CD4-positive, alpha-beta T cell treated with Interleukin-17A for 1 hour (primary cell): ENCODE measurements at regions not wholly inside any gene's neighbourhood (a gene's known extent, or its start where the extent isn't known, plus 50 kb on each side); places are given as distances from the start of the nearest gene placed in this dataset.

Source experiments
- DNase-seq: peaks from one replicate; pipeline ENCODE4 v3.0.0-alpha.2; 2020

GRCh38 chr6:137351890-137352289, 132.7 kb upstream of the IFNGR1 start:
- peak; percentile 20 for DNase-seq

DNA sequence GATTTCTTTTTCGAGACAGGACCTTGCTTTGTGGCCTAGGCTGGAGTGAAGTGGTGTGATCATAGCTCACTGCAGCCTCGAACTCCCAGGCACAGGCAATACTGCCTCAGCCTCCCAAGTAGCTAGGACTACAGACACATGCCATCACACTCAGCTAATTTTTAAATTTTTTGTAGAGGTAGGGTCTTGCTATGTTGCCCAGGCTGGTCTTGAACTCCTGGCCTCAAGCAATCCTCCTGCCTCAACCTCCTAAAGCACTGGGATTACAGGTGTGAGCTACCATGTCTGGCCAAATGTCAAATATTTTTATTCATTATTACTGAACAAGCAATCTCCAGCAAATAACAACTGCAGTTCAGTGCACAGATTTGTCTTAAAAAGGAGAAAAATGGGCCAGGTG, 131.7 kb upstream of the IFNGR1 start:
- DNase-seq: no peak

DNA sequence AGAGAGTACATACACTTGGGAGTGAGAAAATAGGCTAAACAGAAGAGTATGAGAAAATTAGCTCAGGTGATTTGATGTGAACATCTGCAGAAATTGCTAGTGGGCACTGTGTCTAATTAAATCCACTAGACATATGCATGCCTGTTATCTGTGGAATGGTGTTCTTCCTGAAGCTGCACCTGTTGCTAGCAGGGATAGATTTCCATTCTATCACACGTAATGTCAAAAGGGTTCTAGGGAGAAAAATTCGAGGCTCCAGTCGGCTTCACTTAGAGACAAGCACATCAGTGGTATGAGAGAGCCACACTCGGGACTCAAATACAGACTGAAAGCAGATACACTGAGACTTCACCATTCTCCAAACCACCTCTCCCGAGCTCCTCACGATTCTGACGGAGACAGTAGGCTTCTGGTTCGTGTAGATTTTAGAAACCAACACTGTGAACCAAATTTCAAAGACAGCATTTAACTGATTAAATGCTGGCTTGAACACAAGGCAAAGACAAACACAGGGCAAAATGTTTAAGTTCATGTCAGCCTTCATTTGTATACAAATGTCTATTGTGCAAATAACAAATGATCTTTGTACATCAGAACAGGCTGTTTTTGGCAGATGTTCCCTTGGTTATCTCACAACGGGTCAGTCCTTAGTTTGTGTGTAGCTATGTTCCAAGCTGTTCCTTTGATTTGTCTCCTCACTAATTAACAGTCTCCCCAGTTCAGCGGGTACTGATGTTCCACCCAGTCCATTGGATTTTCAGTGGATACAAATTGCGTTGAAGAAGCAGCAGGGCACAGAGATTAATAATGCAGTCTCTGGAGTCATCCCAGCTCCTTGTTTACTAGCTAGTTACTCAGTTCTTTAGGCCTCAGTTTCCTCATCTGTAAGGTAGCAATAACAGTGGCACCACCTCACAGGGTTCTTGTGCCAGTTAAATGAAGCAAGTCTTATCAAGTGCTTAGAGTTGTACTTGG, 131.0 kb upstream of the IFNGR1 start:
- DNase-seq: no peak

GRCh38 chr6:137348777-137349176, 129.6 kb upstream of the IFNGR1 start:
- no peak for DNase-seq

- DNase-seq: no peak
These were observed 124.1 kb upstream of the IFNGR1 start for GRCh38 chr6:137343241-137343640.

- peak; percentile 14 for DNase-seq
These were observed 123.5 kb upstream of the IFNGR1 start for GRCh38 chr6:137342607-137343190.

DNA sequence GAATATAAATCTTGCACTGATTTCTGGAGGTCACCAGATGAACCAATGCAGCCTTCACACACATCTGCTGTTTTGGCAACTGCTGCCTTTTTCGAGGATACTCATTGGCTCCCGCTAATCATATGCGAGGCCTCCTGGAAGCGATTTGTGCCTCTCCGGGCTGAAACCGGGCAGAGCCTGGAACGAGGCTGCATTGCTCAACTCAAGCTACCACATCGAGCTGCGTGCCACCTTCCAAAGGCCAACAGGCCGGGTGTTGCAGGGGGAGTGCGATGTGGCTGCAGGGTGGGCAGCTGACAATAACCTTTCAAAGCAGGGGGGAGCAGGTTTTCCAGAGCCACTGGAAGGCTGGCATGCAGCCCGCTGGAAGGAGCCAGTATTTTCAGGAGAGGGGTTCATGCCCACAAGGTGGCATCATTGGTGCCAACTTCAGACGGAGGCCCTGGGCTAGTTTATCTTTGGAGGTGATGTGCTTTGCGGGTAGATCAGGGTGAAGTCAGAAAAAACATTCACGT, 122.6 kb upstream of the IFNGR1 start:
- peak; percentile 78 for DNase-seq

GRCh38 chr6:137339929-137340559, 120.9 kb upstream of the IFNGR1 start:
- DNase-seq: no peak

- DNase-seq: no peak
These were observed 115.7 kb upstream of the IFNGR1 start for GRCh38 chr6:137334884-137335283.

- no peak for DNase-seq
These were observed 114.9 kb upstream of the IFNGR1 start for GRCh38 chr6:137334094-137334493.

GRCh38 chr6:137332637-137333280, 113.6 kb upstream of the IFNGR1 start:
- DNase-seq: no peak

DNA sequence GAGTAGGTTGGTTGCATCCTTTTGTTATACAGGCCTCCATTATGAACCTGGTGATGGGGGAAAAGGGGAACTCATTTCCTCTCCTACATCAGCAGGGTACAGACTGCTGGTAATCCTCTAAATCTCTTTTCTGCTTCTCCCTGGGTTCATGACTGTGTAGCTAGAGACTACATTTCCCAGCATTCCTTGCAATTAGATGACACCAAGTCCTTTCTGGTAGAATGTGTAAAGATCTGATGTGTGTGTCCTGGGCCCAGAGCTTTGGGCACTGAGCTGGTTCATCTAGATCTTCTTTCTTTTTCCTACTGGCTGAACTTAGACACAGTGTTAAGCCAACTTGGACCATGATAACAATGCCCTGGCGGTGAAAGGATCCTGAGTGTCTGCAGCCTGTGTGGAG, 104.7 kb upstream of the IFNGR1 start:
- no peak for DNase-seq

DNA sequence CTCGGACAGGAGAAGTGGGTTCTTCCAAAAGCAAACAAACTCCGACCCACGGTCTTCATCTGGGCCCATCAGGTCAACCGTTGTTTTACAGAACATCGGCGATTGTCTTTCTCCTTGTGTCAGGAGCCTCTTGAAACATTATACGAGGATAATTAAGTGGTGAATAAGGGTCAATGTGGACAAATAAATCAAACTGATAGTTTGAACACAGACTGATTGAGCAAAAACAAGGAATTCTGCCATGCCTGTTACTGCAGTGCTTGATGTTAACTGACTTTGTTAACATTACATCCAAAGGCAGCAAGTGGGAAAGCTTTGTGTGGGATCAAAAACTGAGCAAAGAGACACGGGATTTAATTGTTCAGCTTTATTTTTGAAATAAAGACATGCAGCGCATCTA, 101.1 kb upstream of the IFNGR1 start:
- no peak for DNase-seq

DNA sequence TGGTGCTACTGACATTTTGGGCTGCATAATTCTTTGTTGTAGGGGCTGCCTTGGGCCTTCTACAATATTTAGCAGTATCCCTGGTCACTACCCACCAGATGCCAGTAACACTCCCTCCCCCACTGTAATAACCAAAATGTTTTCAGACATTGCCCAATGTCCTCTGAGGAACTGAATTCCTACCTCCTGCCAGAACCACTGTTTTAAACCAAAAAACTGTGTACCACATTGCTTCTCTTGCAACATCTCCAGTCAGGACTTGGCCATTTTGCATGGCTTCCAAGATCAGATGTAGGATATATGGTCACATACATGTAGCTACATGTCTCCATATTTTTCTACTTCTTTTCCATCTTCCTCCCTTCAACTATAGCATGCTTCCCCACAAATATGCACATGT, 97.4 kb upstream of the IFNGR1 start:
- no peak for DNase-seq

GRCh38 chr6:137315081-137315480, 95.9 kb upstream of the IFNGR1 start:
- DNase-seq: no peak

- peak; percentile 71 for DNase-seq
These were observed 95.0 kb upstream of the IFNGR1 start for GRCh38 chr6:137313928-137314855.

DNA sequence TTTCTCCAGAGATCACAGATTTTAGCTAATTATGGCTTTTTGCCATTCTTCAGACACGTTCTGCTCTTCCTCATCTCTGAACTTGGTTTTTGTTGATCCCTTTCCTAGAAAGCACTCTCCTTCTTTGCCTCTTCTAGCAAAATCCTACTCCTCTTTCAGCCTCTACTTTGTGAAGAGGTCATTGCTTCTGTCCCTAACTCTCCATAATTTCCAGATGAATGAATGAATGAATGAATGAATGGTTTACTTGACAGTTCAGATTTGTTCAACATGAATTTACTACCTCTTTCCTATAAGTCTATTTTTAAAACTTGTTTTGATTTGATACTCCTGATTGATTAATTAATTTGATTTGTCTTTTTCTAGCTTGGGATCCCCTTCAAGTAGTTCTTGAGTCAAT, 94.0 kb upstream of the IFNGR1 start:
- DNase-seq: no peak

- no peak for DNase-seq
These were observed 92.8 kb upstream of the IFNGR1 start for GRCh38 chr6:137311940-137312339.

DNA sequence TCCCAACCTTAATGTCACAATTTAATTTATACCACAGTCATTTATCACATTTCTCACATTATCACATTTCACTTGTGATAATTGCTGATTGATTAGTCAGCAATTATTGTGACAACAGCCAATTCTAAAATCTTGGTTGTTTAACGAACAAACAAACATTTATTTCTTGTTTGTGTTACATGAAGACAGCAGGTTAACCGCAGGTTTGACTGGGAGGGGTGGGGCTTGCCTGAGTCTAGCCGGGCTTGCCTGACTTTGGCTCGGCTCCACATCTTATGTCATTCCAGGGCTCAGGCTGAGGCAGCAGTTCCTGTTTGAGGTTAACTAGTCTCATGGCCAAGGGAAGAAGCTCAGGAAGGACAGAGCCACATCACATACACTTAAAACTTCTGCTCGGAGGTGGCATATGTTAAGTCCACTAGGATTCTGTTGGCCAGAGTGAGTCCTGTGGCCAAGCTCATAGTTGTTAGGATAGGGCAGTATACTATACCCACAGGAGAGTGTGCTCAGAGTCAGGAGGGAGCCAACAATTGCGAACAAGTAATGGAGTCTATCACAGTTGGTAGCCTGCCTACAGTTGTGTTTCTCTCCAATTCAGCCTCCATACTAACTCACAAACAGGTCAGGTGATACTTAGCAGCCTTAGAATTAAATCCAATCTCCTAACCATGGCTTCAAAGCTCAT, 90.0 kb upstream of the IFNGR1 start:
- DNase-seq: peak; percentile 22

DNA sequence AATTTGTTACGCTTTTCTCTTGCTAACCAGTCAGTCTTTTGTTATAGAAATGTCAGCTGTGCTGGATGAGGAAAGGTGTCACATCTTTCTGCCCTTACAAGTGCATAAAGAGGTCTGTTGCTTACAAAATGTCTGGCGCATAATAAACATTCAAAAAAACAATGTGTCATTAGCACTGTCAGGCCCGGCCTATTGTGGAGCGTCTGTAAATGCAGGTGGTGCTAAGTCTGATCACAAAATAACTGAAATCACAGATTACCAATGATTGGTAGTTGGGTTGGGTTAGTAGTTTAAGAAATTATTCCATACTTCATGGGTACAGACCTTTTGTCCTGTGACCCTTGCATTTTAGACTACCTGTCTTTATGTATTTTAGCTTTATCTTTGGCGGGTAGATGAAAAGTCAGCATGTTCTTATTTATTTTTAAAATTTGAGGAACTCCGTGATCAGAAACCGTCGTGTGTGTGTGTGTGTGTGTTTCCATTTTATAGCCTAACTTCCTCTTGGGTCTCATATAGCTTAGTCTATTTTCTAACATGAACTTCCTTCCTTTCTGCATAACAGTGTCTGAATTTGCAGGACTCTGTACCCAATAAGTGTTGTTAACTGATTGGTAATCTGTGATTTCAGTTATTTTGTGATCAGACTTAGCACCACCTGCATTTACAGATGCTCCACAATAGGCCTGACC, 88.1 kb upstream of the IFNGR1 start:
- peak; percentile 10 for DNase-seq

GRCh38 chr6:137305691-137306090, 86.5 kb upstream of the IFNGR1 start:
- no peak for DNase-seq
